GM12878 (cell line): ENCODE measurements at regions not wholly inside any gene's neighbourhood (a gene's known extent, or its start where the extent isn't known, plus 50 kb on each side); places are given as distances from the start of the nearest gene placed in this dataset.

ENCODE experiments used
- ATAC-seq: fragments of 200-7000 bp; cut with Tn5 transposase; 3 replicates; pipeline ENCODE4 v1.9.1; 2020; ENCODE audit warnings: mild to moderate bottlenecking, moderate library complexity
- BruUV-seq: library from RNA; stranded (reverse); fragments of 400-500 nt; replicated peaks from 2 replicates; lab custom pipeline; 2021; lab: Mats Ljungman, UMichigan
- CTCF ChIA-PET: fragments of 300-600 bp; sonication (Branson Sonifier 250); formaldehyde crosslinking; extraction: SDS; loops from one replicate; lab custom pipeline; 2021; ENCODE audit warnings: inconsistent platforms; lab: Yijun Ruan, JAX
- POLR2A ChIA-PET: fragments of 350-600 bp; formaldehyde crosslinking; extraction: SDS; loops from one replicate; lab custom pipeline; 2021; ENCODE audit warnings: inconsistent platforms; lab: Charles Lee
- RAD21 ChIA-PET: fragments of 300-600 bp; sonication (Branson Sonifier 250); formaldehyde crosslinking; loops from one replicate; lab custom pipeline; 2023; ENCODE audit warnings: antibody characterized with exemption; ENCODE audit not compliant: unreplicated experiment; lab: Charles Lee
- SMC1A ChIA-PET: fragments of 300-600 bp; sonication (Branson Sonifier 250); formaldehyde crosslinking; loops from one replicate; lab custom pipeline; 2023; ENCODE audit not compliant: unreplicated experiment, uncharacterized antibody; lab: Charles Lee
- DNase-seq: peaks from one replicate; pipeline ENCODE4 v3.0.0-alpha.2; 2011; ENCODE audit warnings: low read depth, low spot score
- FAIRE-seq: peaks from 3 replicates; lab custom pipeline; 2011; peaks lifted over from hg19 to GRCh38; lab: Jason Lieb, UNC
- H2AFZ ChIP-seq: 2 replicates; pipeline ENCODE4 v1.6.0; 2011; ENCODE audit warnings: low read depth, low read length, control low read depth; ENCODE audit not compliant: control insufficient read depth
- H3K27ac ChIP-seq: 2 replicates; pipeline ENCODE4 v1.5.1; 2011; ENCODE audit warnings: control low read depth; ENCODE audit not compliant: control insufficient read depth, insufficient read depth
- H3K27me3 ChIP-seq, 2 experiments: replicated peaks in 1 of 2; 2 replicates each; pipeline versions ENCODE4 v1.6.0 to v1.6.1; 2011; ENCODE audit warnings: low read length in 1 of 2; ENCODE audit not compliant: control insufficient read depth in 2 of 2, insufficient read depth in 2 of 2
- H3K36me3 ChIP-seq, 2 experiments: 2 replicates each; pipeline ENCODE4 v1.5.1; 2011; ENCODE audit warnings: low read length in 1 of 2; ENCODE audit not compliant: control insufficient read depth in 2 of 2, insufficient read depth in 2 of 2
- H3K4me1 ChIP-seq: 2 replicates; pipeline ENCODE4 v1.6.1; 2011; ENCODE audit warnings: mild to moderate bottlenecking, low read length, moderate library complexity, mixed read lengths; ENCODE audit not compliant: control insufficient read depth, insufficient read depth
- H3K4me2 ChIP-seq: 2 replicates; pipeline ENCODE4 v1.6.0; 2011; ENCODE audit warnings: control low read depth; ENCODE audit not compliant: control insufficient read depth, insufficient read depth
- H3K4me3 ChIP-seq: fragments of 200-600 bp; sonication (generic); 2 replicates; pipeline ENCODE4 v1.5.1; 2016
- H3K79me2 ChIP-seq: 2 replicates; pipeline ENCODE4 v1.6.0; 2011; ENCODE audit warnings: low read length; ENCODE audit not compliant: control insufficient read depth, insufficient read depth
- H3K9ac ChIP-seq: 2 replicates; pipeline ENCODE4 v1.8.0; 2011; ENCODE audit warnings: low read length, control low read depth, mixed read lengths; ENCODE audit not compliant: control insufficient read depth, insufficient read depth
- H3K9me3 ChIP-seq: replicated peaks from 3 replicates; pipeline ENCODE4 v1.5.1; 2011; ENCODE audit warnings: mild to moderate bottlenecking, low read length; ENCODE audit not compliant: control insufficient read depth, insufficient read depth
- H4K20me1 ChIP-seq: 2 replicates; pipeline ENCODE4 v1.6.0; 2011; ENCODE audit not compliant: control insufficient read depth, insufficient read depth
- BMI1 ChIP-seq: fragments of 450-650 bp; IDR thresholded peaks from 2 replicates; pipeline ENCODE4 v1.6.1; 2016; ENCODE audit warnings: mild to moderate bottlenecking, moderate library complexity, borderline replicate concordance
- CREB1 ChIP-seq: IDR thresholded peaks from 2 replicates; pipeline ENCODE4 v1.6.1; 2012; ENCODE audit warnings: low read depth, mild to moderate bottlenecking, inconsistent platforms
- EED ChIP-seq: sonication (generic); IDR thresholded peaks from 2 replicates; pipeline ENCODE4 v1.6.1; 2016; ENCODE audit warnings: antibody characterized with exemption, low read depth
- IKZF2 ChIP-seq, 2 experiments: fragments of 450-650 bp; IDR thresholded peaks; 2 replicates each; pipeline ENCODE4 v1.6.1; 2017; ENCODE audit warnings: mild to moderate bottlenecking in 2 of 2, moderate library complexity in 2 of 2
- MTA3 ChIP-seq: IDR thresholded peaks from 2 replicates; pipeline ENCODE4 v1.6.1; 2012; ENCODE audit warnings: low read length, inconsistent platforms, borderline replicate concordance
- MXI1 ChIP-seq: fragments of 150-350 bp; IDR thresholded peaks from 2 replicates; pipeline ENCODE4 v1.6.1; 2011; ENCODE audit warnings: low read depth, mild to moderate bottlenecking, inconsistent platforms, low read length, improper control_type of control experiment
- NFYA ChIP-seq: IDR thresholded peaks from 2 replicates; pipeline ENCODE4 v1.6.1; 2011; ENCODE audit warnings: low read depth, mild to moderate bottlenecking, low read length, improper control_type of control experiment, borderline replicate concordance
- RELB ChIP-seq: fragments of 450-650 bp; IDR thresholded peaks from 2 replicates; pipeline ENCODE4 v1.6.1; 2017; ENCODE audit warnings: low read depth, mild to moderate bottlenecking, moderate library complexity
- RUNX3 ChIP-seq: IDR thresholded peaks from 2 replicates; pipeline ENCODE4 v1.6.1; 2012; ENCODE audit warnings: low read length, inconsistent platforms
- STAT3 ChIP-seq: IDR thresholded peaks from 2 replicates; pipeline ENCODE4 v1.6.1; 2011; ENCODE audit warnings: low read depth, low read length, improper control_type of control experiment
- WGBS: methylation state at CpG from one replicate; pipeline ENCODE4 v1.1.6; 2016; ENCODE audit warnings: low lambda C conversion rate; ENCODE audit not compliant: insufficient replicate concordance, insufficient coverage; ENCODE audit errors: missing lambda C conversion rate; 5-methylcytosine and 5-hydroxymethylcytosine counted together
- in situ Hi-C: fragments of 300-500 bp; cut with MboI; formaldehyde crosslinking; loops from 9 replicates; pipeline ENCODE4 v1.14.3; 2018; ENCODE audit warnings: mixed read lengths
- intact Hi-C: fragments of 100-400 bp; cut with micrococcal nuclease; formaldehyde crosslinking; loops from one replicate; pipeline ENCODE4 v1.14.2; 2022; ENCODE audit not compliant: unreplicated experiment
- TF ChIP-seq, protein P1 (sequence below): IDR thresholded peaks from 2 replicates; pipeline ENCODE4 v1.6.1; 2012; ENCODE audit warnings: low read length, inconsistent platforms

GRCh38 chr3:113057117-113057516, 66.3 kb downstream of the GTPBP8 start (continued):
- TF ChIP-seq, protein P1, sequence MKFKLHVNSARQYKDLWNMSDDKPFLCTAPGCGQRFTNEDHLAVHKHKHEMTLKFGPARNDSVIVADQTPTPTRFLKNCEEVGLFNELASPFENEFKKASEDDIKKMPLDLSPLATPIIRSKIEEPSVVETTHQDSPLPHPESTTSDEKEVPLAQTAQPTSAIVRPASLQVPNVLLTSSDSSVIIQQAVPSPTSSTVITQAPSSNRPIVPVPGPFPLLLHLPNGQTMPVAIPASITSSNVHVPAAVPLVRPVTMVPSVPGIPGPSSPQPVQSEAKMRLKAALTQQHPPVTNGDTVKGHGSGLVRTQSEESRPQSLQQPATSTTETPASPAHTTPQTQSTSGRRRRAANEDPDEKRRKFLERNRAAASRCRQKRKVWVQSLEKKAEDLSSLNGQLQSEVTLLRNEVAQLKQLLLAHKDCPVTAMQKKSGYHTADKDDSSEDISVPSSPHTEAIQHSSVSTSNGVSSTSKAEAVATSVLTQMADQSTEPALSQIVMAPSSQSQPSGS, result peak; percentile 73; the same call in 1 of the 2 replicates
- TF ChIP-seq IKZF2 (IDR thresholded peaks at IDR 0.05) (peak; percentile 79 to 87), CREB1 (no peak), RELB (peak; percentile 56; the same call in 1 of the 2 replicates), NFYA (no peak), EED (peak; percentile 74), MXI1 (peak; percentile 39; the same call in 1 of the 2 replicates), BMI1 (no peak), MTA3 (peak; percentile 46; the same call in 1 of the 2 replicates)

GRCh38 chr3:113058188-113058587, 67.4 kb downstream of the GTPBP8 start:
- CTCF ChIA-PET, result interaction anchor here (0.8 to 1.5 kb wide), 5 partner anchors 12 to 435 kb away, joined by 3 to 5 read pairs (median 3); no protein-coding TSS in a partner anchor
- no peaks in the 10 kb centered on the region for H4K20me1 ChIP-seq
- no TSS peak for BruUV-seq
- in situ Hi-C loops (no loop called here), intact Hi-C loops (no loop called here)
- no peak overlapping the region for H3K27ac ChIP-seq
- no peak overlapping the region for H3K4me3 ChIP-seq
- RAD21 ChIA-PET, result interaction anchor here (0.6 to 1.3 kb wide), 3 partner anchors 79 to 457 kb away, joined by 3 to 4 read pairs (median 3); partner anchors contain the start of gene SPICE1
- DNase-seq (no peak), ATAC-seq (no peak), FAIRE-seq (no peak)
- TF ChIP-seq RUNX3 (peak; percentile 31; the same call in 1 of the 2 replicates), STAT3 (no peak)
- WGBS, result 33% methylated on average over 3 of the region's 3 CpGs
- POLR2A ChIA-PET, result no interaction called here
- no peaks in the 10 kb centered on the region; the same call in 2 of the 3 replicates for H3K9me3 ChIP-seq
- SMC1A ChIA-PET, result interaction anchor here (1.1 to 1.6 kb wide), 5 partner anchors 8 to 219 kb away, joined by 3 to 4 read pairs (median 3); no protein-coding TSS in a partner anchor
- H3K4me1 ChIP-seq, result peaks cover 20% of the 10 kb centered on the region
- H2AFZ ChIP-seq, result no peak overlapping the region
- H3K4me2 ChIP-seq, result no peak overlapping the region
- no peaks in the 10 kb centered on the region for H3K27me3 ChIP-seq
- no peaks in the 10 kb centered on the region for H3K36me3 ChIP-seq
- no peaks in the 10 kb centered on the region for H3K79me2 ChIP-seq
- no peak overlapping the region for H3K9ac ChIP-seq
